ENCODE measurements at regions not wholly inside any gene's neighbourhood (a gene's known extent, or its start where the extent isn't known, plus 50 kb on each side); places are given as distances from the start of the nearest gene placed in this dataset.

DNA sequence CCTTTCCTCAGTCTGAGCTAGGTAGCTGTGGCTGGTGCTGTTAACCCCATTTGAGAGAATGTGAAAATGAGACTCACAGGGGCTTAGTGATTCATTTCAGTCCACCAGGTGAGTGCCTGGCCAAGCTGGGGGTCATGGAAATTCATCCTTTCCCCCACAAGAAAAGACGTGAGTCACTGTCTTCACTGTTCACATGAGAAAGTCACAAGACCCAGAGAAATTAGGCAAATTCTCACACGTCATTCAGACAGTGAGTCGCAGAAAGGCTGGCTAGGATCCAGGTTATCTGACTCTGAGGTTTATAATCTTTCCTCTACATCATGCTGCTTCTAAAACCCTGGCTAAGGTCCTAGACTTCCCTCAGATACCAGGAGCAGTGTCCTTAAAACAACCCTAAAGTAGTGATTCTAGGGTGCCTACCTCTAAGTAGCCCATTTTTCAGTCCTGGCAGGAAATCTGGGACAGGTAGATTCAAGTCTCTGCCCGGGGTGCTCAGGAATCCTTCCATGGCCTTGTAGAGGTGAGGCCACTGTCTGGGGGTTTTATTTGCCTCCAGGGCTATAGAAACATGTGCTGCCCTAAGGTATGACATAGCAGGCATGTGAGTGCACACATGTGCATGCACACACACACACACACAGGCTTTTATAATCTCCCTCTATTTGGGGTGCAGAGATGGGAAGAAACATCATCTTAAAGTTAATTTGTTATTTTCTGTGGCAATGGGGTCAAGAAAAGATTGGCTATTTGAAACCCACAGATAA lies 427.9 kb upstream of the CELF2 start:
- DNase-seq = no peak

DNA sequence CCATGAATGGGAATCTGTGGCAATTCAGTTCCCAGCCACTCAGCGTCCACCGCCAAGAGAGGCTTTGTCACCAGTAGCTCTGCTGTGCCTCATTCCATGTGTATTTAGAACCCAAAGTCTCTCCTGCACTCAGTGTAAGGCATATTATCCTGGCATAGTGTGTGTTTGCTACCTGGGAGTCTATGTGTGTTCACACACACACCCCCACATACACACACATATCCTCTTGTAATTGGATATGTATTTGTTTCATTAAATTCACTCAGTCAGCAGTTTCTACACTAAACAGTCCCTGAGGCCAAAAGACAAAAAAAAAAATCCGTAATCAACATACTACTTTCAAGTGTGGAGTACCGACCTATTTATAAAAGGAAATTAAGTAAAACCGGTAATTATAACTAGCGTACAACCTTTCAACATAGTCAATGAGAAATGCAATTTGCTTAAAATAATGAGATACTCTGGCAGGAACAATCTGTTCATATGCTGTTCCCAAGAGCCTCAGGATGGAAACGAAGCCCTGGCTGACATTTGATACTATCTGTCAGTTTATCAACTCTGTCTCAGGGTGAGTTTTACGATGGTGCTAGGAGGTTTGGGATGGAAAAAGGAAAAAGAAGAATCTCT lies 425.8 kb upstream of the CELF2 start:
- no peak for DNase-seq

DNA sequence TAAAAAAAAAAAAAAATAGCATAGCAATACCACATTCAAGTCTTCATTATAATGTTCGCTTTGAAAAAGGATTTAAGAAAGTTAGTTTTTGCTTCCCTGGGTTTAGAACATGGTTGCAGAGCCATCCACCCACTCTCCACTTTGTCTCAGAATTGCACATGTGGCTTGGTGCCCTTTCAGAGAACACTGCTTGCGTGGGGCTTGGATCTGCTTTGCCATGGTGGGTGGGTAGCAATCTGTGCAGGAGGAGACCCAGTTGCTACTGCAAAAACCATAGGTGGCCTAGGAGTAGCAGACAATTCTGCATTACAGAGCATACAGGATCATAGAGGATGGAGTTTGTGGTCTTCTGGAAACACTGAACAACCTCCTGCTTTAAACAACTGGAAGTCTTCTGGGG lies 421.4 kb upstream of the CELF2 start:
- no peak for DNase-seq

DNA sequence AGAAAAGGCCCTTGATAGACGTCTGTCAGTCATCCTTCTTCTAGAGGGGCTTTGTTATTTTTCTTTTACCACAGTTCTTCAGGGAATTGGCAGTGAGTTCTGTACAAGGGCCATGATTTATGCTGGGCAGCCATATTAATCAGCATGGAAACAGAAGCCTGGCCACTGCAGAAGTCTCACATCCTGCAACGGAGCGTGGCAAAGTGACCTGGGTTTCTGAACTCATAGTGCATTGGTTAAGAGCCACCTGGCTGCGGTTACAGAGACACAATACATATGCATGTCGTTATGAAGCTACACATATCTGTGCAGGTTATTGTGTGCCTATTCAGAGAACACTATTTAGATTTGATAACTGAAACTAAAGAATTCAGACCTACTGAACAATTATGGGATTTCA lies 419.4 kb upstream of the CELF2 start:
- DNase-seq = no peak

DNA sequence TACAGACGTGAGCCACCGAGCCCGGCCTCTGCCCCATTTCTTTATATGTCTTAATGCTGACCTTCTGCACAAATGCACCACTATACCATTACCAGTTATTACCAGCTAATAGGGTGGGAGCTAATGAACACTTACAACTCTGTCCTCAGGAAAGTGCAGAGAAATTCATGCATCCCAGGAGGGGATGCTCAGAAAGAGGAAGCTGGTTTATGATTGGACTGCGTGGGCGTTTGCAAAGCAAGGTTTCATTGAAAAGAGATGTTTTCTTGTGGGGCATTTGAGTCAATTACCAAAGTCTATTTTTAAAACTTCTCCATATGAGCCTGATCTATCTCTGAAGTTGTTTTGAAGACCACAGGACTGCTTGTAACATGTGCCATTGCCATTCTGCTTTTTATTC lies 417.7 kb upstream of the CELF2 start:
- no peak for DNase-seq

DNA sequence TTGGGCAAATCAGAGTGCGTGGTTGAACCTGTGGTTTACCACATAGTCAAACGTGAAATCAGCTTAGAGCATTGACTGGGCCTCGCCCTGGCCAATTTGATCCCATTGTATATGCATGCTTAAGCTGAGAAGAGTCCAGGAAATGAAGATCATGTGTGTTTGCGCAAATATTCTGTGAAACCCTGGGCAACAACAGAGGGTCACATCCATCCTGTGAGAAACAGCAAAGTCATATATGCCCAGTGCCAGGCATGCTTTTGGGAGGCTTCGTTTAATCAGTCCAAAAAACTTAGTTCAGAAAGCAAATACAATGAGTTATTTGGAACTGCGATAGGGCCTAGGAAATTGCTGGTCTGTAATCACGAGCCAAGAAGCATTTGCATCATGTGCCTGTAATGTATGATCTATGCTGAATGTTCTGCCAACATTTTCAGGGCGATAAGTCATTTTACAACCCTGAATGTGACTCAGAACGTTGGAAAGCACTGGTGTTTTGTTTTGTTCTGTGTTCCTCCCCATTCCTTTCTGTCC lies 412.1 kb upstream of the CELF2 start:
- DNase-seq = no peak

DNA sequence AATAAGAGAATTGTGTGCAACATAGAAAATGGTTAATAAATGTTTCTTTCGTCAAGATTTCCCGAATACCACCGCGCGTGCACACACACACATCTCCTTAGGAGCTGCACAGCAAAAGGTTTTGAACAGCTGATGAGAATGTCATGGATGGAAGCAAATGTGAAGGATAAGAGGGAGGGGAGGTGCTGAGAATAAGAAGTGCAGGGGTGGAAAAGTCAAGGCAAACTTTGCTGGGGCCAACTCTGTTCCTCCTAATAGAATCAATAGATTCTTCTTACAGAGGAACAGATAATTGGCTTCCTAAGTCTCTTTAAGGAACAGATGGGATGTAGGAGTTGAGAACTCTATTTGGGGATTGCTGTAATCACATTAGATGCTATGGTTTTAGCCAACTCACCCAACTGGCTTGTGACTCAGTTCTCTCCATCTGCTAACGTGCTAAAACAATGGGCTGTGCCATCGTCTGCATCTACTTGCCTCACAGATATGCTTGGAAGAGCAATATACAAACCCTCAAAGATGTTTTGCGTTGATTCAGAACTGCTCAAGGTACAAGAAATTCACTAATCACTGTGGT lies 408.2 kb upstream of the CELF2 start:
- DNase-seq = no peak

DNA sequence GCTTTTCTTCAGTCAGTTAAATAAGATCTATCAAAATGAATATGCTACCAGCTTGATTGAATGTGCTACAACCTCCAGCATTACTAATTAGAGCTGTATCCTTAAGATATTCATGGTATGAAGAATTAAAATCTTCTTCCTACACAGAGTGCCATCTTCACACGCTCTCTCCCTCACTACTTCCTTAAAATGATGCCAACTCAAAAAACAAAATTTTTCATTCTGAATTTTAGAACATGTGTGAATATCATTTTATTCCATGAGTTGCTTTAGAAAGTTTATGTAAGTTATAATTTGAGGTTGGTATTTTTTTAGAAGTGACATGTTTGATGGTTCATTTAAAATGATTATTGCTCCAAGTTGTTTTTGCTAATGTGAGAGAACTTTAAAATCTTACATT lies 407.5 kb upstream of the CELF2 start:
- no peak for DNase-seq

DNA sequence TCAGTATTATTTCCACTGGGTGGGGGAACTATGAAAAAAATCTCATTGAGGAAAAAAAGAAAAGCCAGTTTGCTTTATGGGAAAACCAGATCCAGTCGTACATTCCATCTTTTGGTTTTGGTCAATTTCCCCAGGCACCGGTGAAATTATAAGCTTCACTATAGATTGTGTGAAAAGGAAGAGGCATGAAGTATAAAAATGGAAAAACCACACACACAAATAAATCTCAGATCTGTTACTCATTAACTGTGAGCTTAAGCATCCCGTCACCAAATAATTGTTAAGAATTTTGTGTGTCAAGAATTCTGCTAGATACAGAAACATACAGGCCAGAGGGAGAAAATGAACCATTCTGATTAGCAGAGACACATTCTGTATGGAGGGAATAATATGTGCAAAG lies 405.5 kb upstream of the CELF2 start:
- no peak for DNase-seq

DNA sequence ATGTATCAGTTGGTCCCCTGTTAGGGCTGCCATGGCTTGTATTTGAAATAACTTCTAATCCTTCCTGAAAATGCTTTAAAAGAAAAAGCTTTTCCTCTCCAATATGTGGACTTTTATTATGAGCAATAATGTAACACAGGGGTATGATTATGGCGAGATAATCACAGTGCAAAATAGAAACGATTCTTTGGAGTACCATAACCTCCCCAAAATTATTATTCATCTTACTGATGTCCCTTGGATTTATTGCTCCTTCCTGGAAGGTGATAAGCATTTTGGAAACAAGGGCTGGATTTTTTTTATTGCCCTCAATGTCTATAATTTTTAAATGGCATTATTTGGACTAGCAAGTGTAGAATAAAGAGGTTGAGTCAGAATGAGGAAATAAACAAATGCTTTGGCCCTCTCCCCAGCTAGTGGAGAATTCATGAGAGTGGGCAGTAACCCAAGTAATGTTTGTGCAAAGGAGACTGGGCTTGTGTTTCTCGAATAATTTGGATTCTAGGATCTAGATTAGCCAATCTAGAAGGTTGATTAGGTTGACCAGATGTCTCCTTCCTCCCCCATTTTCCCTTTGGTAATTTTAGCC lies 403.9 kb upstream of the CELF2 start:
- no peak for DNase-seq

DNA sequence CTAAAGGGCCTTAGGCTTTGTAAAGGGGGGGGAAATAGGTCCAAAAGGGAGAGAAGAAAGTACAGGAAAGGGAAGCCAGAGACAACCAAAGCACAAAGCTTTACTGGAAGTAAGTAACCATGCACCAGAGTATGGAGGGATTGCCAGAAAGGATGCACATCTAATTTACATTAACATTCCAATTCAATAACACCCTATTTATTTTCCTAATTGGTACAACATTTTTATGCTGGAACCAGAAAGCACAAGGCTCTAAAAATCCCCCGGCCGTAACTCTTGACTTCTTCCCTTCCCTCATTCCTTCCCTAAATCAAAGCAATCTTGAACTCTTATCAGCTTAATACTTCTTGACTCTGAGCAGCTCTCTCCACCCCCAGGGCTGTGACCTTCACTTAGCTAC lies 400.0 kb upstream of the CELF2 start:
- no peak for DNase-seq

DNA sequence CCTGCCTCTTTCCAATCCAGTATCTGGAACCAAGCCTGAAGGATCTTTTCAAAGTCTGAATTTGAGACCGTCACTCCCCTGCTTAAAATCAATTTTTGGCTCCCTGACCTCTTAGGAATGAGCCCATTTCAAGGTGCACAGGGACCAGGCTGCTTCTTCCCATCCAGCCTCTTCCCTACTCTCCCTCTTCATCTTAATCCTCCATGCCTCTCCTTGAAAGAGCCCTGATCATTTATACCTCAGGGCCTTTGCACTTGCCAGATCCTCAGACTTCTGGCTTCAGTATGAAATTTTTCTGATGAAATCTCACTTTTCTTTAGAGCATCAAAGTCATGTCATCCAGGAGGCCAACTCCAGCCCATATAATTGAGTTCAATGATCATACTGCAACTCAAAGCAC lies 399.5 kb upstream of the CELF2 start:
- no peak for DNase-seq

DNA sequence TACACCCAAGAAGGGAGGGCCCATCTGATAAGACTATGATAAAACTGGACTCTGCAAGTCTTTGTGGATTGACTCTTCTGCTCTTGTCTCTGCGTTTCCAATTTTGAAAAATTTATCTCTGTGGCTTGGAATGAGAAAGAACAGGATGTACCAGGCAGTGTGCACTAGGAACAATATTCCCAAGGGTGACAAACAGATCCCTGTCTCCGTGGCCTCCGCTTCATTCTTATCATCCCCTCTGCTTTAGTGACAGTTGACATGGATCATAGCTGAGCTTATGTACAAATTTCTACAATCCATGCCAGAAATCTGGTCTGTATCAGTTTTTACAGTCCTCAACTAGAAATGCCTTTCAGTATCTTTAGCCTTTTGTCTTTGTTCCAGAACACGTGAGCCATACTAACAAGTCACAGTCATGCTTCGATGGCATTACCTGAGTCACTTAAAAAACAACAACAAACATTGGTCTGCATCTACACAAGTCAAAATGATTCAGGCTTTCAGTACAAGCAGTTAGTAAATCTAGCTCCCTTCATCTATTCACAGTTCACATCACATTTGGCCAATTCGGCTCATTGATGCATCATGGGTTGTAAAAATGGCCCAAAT lies 393.6 kb upstream of the CELF2 start:
- DNase-seq = no peak

DNA sequence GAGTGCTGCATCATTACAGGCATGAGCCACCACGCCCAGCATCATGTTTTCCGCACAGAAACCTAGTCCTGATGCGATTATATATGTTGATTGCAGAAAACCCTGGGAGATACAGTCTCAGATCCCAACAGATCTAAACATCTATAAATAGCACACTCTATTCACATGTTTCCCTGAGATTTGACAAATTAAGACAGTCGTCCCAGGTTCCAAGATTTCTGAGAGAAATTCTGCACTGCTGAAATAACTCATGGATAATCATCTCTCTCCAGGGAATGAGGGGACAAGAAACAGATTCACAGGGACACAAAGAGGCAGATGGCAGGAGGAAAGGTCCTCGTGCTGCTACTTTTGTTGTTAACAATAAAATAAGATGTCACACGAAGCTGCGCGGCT lies 393.1 kb upstream of the CELF2 start:
- DNase-seq = no peak

DNA sequence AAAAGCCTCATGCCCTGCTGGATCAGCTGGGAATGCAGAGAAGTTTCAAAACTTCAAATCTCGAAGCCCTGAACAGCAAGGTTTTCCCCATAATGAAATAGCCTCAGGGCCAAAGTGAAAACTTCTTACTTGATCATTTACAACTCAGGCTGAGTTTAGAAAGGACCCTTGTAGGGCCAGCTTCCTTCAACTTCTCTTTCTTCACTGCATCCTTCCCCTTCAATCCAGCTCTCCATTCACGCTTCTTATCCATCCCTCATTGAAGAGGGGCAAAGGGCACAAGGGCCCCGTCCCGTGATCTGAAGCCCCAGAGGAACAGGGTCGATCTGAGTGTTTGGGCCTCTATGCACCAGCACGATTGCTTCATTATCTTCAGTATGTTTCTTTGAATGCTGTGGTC lies 392.2 kb upstream of the CELF2 start:
- DNase-seq = no peak

DNA sequence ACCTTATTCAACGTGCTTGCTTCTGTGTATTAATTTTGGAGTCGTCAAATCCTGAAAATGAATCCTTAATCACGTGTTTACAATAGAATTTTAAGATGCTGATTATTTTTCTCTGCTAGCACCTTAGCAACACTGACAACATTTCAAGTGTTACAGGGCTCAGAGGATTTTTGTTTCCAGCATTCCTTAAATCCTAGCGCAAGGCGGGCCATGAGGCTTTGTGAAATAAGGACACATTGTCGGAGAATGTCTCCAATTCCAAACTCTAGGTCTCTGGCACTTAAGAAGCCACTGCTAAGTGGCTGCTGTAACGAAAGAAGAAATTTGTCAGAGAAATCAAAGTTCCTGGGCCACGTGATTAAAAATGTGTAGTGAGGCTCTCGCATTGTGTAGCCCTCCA lies 390.9 kb upstream of the CELF2 start:
- no peak for DNase-seq

DNA sequence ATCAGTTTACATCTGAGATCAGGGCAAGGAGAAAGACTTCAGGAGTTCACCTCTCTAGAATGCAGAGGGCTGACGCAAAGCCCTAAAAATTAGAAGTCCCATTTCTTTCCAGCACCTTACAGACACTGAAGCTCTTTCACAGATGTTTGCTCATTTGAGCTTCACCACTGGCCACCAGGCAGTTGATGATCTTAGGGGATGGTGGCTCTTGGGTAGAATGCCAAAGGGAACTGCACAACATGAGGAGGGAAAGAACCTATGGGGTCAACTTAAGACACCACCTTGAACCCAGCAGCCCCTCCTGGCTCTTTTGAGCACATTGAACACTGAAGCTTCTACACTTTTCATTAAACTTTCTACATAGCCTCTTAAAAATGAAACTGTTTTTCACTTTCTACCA lies 390.3 kb upstream of the CELF2 start:
- no peak for DNase-seq

DNA sequence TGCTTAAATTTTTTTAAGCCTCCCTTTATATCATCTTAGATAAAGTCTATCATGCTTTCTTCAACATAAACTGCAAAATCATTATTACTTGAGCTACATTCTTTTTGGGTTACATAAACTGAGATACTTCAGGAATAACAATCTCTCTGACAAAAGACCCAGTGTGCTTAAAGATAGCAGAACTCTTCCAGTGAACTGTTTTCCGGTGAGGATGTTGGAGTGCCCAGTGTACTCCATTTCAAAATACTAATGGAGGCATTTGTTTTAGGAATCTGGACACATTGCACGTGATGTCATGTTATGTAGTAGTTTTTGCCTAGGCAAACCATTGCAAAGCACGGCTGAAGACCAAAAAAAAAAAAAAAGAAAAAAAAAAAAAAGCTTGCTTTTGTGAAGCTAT lies 388.2 kb upstream of the CELF2 start:
- DNase-seq = no peak

DNA sequence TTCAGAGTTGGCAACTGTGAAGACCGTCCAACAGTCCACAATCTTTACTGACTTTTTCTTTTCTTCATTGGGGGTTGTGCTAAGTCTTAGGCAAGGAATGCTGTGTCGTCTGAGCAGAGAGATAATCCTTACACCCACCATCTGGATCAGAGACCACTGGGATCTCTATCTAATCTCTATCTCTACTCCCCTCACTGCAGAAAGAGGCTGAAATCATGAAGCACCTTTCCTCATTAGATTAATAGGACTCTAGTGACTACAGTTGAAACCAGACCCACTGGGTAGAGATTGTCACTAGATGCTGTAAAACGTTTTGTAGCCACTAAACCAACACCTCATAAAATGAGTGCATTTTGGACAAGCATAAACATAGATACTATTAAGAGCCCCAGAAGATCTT lies 387.4 kb upstream of the CELF2 start:
- DNase-seq = no peak

DNA sequence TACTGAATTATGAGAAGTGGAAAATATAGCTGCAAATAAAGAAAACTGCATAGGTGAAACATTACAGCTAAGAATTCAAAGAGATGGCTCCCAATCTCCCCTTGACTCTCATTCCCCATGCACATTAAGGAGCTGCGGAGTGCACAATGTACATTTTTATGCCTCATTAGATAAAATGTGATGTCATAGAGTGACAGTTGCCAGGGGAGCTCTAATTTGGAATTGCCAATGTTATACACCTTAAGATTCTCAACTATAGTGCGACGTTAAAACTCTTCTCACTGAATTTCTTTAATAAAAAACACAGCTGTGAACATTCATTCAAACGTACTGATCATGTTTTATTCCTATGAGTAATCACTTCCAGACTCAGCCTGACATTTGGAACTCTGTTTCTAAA lies 386.9 kb upstream of the CELF2 start:
- DNase-seq = no peak

DNA sequence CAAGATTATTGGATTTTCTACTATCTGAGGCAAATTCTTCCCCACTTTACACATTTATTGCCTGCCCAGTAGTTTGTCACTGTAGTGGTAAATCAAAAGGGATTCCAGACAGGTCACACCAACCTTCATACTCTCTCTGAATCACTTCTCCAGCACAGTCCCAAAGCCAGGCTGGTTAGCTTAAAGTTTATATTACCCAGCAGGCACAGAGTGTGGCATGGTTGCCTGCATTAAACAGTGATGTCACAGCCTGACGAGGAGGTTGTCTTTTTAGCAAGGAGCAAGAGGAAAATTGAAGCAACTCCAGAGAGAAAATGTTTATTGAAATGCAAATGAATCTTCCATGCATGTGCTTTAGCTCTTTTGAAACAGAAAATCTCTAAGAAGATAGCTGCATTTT lies 375.5 kb upstream of the CELF2 start:
- no peak for DNase-seq

DNA sequence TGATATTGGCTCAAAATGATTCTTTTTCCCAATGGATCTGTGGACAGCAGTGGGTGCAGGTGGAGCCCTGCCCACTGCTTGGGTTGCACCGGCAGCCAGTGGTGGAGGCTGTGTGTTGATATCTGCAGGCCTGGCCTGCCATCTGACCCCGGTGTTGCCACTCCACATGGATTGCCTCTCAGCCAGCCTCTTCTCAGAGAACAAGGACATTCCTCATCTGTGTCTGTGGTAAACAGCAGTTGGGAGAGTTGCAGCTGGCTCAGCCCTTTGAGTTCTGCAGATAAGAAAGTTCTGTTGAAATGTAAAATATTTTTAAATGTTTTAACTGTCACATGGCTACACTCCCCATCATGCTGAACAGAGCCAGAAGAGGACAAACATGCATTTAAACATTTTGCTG lies 374.9 kb upstream of the CELF2 start:
- DNase-seq = no peak

DNA sequence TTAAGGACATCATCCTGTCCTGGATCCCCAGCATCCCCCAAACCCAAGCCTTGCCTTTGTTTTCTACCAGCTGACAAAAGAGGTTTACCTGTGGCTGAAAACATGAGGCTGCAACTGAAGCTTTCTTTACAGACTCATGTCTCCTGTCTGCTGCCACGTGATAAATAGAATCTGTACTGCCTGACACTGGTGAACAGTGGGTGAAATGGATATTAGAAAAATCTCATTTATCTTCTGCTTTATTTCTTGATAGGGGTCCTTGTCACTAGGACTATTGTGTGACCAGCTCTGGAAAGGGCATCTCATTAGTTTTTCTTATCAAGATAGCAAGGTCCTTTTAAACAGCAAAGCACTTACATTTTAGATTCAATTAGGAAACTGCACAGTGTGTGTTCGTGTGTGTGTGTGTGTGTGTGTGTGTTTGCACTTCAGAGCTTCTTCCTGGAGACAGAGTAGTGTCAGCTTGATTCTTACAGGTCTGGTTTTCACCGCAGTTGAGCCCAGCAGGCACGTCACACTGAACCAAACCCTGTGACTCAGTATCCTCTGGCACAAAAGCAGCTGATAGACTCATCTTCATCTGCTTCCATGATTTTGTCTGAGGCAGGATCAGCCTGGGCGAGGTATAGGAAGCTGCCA lies 373.5 kb upstream of the CELF2 start:
- DNase-seq = no peak

Measured in T-helper 1 cell (primary cell).